ENCODE measurements at regions not wholly inside any gene's neighbourhood (a gene's known extent, or its start where the extent isn't known, plus 50 kb on each side); places are given as distances from the start of the nearest gene placed in this dataset.

GRCh38 chr11:116217441-116217840 lies 555.3 kb downstream of the BUD13 start:
- DNase-seq (ENCODE audit: low spot score), result no peak

DNA sequence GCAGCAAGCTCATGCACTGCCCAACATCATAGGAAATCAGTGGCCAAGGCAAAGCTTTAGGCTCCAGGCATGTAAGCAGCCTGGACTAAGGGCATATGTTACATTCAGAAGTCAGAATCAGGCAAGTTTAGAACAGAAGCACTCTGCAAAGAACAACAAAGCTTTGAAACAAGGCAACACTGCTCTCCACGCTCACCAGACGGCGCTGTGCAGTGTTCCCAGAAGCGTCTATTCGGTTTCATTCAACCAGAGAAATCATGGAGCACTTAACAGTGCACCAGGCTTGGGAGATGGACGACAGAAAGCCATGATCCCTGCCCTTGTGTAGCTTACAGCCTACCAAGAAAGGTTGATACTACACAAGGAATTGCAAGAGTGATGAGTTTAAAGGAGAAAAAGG lies 555.8 kb downstream of the BUD13 start:
- DNase-seq (ENCODE audit: low spot score), result no peak

- DNase-seq (ENCODE audit: low spot score), result no peak
These were observed 557.2 kb downstream of the BUD13 start for GRCh38 chr11:116215471-116216113.

GRCh38 chr11:116211147-116211546 lies 561.6 kb downstream of the BUD13 start:
- no peak for DNase-seq (ENCODE audit: low spot score)

- no peak for DNase-seq (ENCODE audit: low spot score)
These were observed 562.1 kb downstream of the BUD13 start for GRCh38 chr11:116210663-116211062.

DNA sequence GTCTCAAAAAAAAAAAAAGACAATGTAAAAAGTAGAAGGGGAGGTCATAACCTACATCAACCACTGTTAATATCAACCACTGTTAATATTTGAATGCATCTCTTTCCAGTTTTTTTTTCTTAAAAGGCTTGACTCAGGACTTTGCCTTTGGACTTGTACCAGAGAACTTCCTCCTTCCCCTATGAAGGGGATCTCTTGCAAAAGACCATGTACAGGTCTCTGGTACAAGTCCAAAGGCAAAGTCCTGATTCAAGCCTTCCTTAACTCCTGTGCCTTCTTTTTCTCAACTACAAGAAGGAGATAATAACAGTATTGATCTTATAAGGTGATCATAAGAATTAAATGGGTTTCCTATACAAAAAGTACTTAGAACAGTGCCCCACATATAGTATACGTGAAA lies 563.5 kb downstream of the BUD13 start:
- no peak for DNase-seq (ENCODE audit: low spot score)

GRCh38 chr11:116207421-116208141 lies 565.2 kb downstream of the BUD13 start:
- no peak for DNase-seq (ENCODE audit: low spot score)

DNA sequence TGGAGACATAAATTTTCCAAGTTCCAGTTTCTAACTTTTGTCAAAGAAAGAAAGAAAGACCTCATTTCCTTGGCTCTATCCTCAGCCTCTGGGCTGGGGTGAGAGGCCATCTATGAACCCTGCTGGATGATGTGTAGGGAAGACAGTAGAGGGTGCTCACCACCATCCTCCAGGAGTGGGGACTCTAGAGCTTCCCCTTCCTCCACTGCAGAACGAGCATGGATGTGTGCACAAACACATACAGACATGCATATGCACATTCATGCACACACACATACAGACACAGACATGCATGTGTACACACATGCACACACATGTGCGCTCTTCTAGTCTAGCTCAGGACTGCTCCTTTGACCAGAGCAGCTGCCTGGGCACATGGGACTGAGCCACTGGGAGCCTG lies 565.8 kb downstream of the BUD13 start:
- no peak for DNase-seq (ENCODE audit: low spot score)

DNA sequence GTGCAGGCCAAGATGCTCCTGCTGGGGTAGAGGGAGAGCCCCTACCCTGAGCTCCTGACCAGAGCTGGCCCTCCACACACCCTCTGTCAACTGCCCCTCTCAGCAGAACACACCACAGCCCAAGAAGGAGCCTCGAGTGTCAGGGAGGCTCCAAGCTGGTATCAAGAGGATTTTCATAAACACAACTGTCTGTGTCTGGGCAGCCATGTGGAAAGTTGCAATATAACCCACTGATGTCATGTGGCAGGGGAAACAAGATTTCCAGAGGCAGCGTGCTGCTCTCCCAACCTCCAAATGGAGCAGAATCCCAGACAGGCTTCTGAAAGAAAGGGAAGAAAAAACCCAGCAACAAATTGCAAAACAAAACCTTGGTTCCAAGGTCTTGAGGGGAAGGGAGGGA lies 569.9 kb downstream of the BUD13 start:
- no peak for DNase-seq (ENCODE audit: low spot score)

- no peak for DNase-seq (ENCODE audit: low spot score)
These were observed 572.2 kb downstream of the BUD13 start for GRCh38 chr11:116200564-116200963.

DNA sequence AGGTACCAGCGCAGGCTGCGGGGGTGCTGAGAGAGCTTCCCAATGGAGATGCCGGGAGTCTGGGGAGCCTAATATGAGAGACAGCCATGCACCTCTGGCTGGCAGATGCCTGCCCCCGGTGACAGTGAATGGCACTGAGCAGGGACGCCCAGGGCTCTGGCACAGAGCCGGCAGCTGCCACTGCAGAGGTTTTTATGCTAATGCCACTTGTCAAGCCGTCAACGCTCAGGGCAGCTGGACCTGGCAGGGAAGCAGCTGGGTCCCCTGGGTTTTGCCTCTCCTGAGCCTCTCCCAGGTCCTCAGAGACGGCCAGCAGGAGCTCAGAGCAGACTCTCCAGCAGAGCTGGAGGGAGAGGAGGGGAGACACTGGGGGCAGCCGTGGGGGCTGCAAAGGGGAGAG lies 573.6 kb downstream of the BUD13 start:
- DNase-seq (ENCODE audit: low spot score), result no peak

DNA sequence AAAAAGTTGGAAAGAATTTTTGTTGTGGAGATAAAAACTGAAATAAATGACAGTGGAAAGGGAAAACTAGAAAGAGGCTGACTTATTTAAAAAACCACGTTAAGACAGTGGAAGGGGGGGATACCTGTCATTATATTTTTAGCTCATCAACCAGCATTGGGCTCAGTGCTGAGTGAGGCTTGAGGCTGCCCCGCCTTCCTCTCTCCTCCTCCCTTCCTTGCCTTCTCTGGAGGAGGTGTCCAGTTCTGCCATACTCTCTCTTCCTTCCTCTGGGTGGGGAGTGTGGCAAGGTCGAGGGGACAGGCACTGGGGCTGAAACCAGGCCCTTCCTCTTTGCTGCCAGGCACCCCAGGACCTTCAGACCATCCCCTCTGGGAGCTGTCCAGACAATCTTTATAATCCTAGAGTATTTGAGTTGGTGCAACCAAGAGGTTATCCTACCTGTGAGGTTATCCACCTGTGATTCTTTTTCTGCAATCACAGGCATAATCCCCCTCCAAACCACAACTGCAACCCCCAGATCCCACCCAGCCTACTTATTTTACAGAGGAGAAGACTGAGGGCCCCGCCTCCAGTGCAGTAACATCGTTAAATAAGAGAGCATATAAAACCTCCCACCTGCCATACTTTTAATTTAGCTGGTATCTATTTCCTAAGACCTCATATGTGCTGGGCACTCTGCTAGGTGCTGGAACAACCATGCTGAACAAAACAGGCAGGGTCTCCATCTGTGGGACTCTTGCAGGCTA lies 578.5 kb downstream of the BUD13 start:
- DNase-seq (ENCODE audit: low spot score), result no peak

- DNase-seq (ENCODE audit: low spot score), result peak; percentile 81
These were observed 579.3 kb downstream of the BUD13 start for GRCh38 chr11:116193321-116194131.

- DNase-seq (ENCODE audit: low spot score), result no peak
These were observed 580.1 kb downstream of the BUD13 start for GRCh38 chr11:116192509-116193210.

- DNase-seq (ENCODE audit: low spot score), result no peak
These were observed 581.9 kb downstream of the BUD13 start for GRCh38 chr11:116190861-116191260.

DNA sequence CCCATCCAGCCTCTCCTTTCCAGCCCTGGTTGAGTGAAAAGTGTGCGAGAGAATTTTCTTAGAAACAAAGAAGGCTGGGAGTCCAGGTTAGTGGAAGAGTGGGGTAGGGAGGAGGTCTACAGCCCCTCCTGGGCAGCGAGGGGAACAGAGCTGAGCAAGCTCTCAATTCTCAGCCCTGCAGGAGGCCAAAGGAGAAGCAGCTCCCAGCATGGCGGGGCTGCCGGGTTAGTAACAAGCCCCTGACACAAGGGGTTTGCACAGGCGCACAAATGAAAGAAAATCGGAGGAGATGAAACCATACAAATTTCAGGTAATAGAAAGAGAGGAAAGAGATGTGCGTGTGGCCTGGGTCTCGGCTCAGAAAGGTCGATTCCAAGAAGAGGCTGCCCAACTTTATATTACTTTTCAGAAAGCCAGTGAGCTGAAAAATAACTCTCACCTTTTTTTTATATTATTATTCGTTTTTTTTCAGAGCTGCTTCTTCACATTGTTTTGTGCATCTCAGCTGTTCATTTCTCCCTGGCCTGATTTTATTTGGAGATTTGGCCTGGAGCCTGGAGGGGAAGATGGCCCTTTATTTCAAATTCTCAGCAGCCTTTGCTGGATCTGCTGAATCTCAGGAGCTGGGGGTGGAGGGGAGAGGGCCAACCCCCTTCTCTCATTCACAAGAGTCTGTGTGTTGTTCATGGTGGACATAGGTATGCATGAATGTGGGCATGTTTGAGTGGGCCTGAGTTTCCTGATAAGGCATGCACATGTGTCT lies 583.2 kb downstream of the BUD13 start:
- DNase-seq (ENCODE audit: low spot score), result no peak

- DNase-seq (ENCODE audit: low spot score), result no peak
These were observed 584.4 kb downstream of the BUD13 start for GRCh38 chr11:116188350-116188749.

- no peak for DNase-seq (ENCODE audit: low spot score)
These were observed 585.8 kb downstream of the BUD13 start for GRCh38 chr11:116187026-116187425.

DNA sequence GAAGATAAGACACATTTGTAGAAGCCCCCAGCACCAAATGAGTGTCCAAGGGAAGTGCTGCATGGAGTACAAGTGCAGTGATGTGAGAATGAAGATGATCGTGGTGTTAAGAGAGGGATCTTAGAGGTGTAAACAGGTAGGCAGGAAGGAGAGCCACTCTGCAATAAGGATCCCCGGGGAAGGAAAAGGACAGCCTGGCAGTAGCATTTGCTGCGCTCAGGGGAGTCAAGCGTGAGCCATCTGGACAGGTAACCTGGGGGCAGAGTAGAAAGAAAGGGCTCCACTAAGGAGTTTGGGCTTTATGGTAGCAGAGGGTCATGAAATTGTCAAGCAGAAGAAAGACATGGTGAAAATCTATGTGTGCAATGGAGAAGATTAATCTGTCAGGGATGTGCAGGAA lies 587.2 kb downstream of the BUD13 start:
- no peak for DNase-seq (ENCODE audit: low spot score)

GRCh38 chr11:116184763-116185162 lies 588.0 kb downstream of the BUD13 start:
- no peak for DNase-seq (ENCODE audit: low spot score)
